ENCODE measurements at regions not wholly inside any gene's neighbourhood (a gene's known extent, or its start where the extent isn't known, plus 50 kb on each side); places are given as distances from the start of the nearest gene placed in this dataset.

- TF ChIP-seq CTCF (tag by site-specific recombination; IDR thresholded peaks at IDR 0.05) (no peak), ZNF423 (tag by site-specific recombination; IDR thresholded peaks at IDR 0.05) (peak; percentile 60; the same call in 1 of the 2 replicates), ZNF473 (tag by site-specific recombination; IDR thresholded peaks at IDR 0.05) (no peak), ZNF621 (tag by site-specific recombination; IDR thresholded peaks at IDR 0.05) (no peak), ZNF48 (tag by site-specific recombination; IDR thresholded peaks at IDR 0.05) (no peak), ZNF585B (tag by site-specific recombination; IDR thresholded peaks at IDR 0.05) (no peak), KLF1 (tag by site-specific recombination; IDR thresholded peaks at IDR 0.05) (peak; percentile 71), ZNF391 (tag by site-specific recombination; IDR thresholded peaks at IDR 0.05; ENCODE audit: borderline replicate concordance, low read depth) (no peak), ZNF549 (tag by site-specific recombination; IDR thresholded peaks at IDR 0.05) (no peak), TCF7L2 (IDR thresholded peaks at IDR 0.05; ENCODE audit: borderline replicate concordance, low read depth, low read length) (peak; percentile 58; the same call in 1 of the 2 replicates), ZNF266 (tag by site-specific recombination; IDR thresholded peaks at IDR 0.05; ENCODE audit: low read depth) (no peak), ZNF701 (tag by site-specific recombination; IDR thresholded peaks at IDR 0.05) (no peak), ZNF19 (tag by site-specific recombination; IDR thresholded peaks at IDR 0.05; ENCODE audit: low read depth) (no peak), ZNF354C (tag by site-specific recombination; IDR thresholded peaks at IDR 0.05; ENCODE audit: borderline replicate concordance, low read depth) (no peak), ZNF768 (tag by site-specific recombination; IDR thresholded peaks at IDR 0.05) (no peak), ZBTB17 (tag by site-specific recombination; IDR thresholded peaks at IDR 0.05) (peak; percentile 60), ZNF132 (tag by site-specific recombination; IDR thresholded peaks at IDR 0.05; ENCODE audit: borderline replicate concordance) (no peak), KLF7 (tag by site-specific recombination; IDR thresholded peaks at IDR 0.05; ENCODE audit: borderline replicate concordance) (0 out of 2 replicates have a peak, but pooled peaks have one; percentile 31), ZNF292 (tag by site-specific recombination; IDR thresholded peaks at IDR 0.05; ENCODE audit: borderline replicate concordance, low read depth) (no peak), ZNF843 (tag by site-specific recombination; IDR thresholded peaks at IDR 0.05) (no peak), ZNF426 (tag by site-specific recombination; IDR thresholded peaks at IDR 0.05) (no peak), PRDM2 (tag by site-specific recombination; IDR thresholded peaks at IDR 0.05; ENCODE audit: borderline replicate concordance) (no peak), ZNF394 (tag by site-specific recombination; IDR thresholded peaks at IDR 0.05; ENCODE audit: borderline replicate concordance) (no peak), ATF2 (tag by site-specific recombination; IDR thresholded peaks at IDR 0.05; ENCODE audit: low read depth) (no peak), PRDM1 (tag by site-specific recombination; IDR thresholded peaks at IDR 0.05) (peak; percentile 74), ZNF211 (tag by site-specific recombination; IDR thresholded peaks at IDR 0.05; ENCODE audit: low read depth) (no peak), ZNF23 (tag by site-specific recombination; IDR thresholded peaks at IDR 0.05; ENCODE audit: borderline replicate concordance) (no peak), BCL11A (tag by site-specific recombination; IDR thresholded peaks at IDR 0.05; ENCODE audit: low read depth) (no peak), ZFP37 (tag by site-specific recombination; IDR thresholded peaks at IDR 0.05) (peak; percentile 47; the same call in 1 of the 2 replicates), ZSCAN16 (tag by site-specific recombination; IDR thresholded peaks at IDR 0.05) (no peak)
These were observed 80.0 kb downstream of the NDUFS5 start (continued) for GRCh38 chr1:39105841-39106765.
